Karpas-422 (cell line): ENCODE measurements at regions not wholly inside any gene's neighbourhood (a gene's known extent, or its start where the extent isn't known, plus 50 kb on each side); places are given as distances from the start of the nearest gene placed in this dataset.
A peak's percentile ranks its signal among the peaks of the same experiment; 100 is the strongest.
"Not testable (repeated sequence)": the region's sequence is repeated elsewhere in the genome, so short reads cannot be mapped to it uniquely, and the experiment has no call there.

Experiments used
- DNase-seq: peaks from one replicate; pipeline ENCODE4 v3.0.0-alpha.2; 2015
- H2AFZ ChIP-seq: fragments of 200-600 bp; sonication (generic); 2 replicates; pipeline ENCODE4 v1.6.1; 2014; ENCODE audit warnings: antibody characterized with exemption, low read length, mixed read lengths
- H3K27ac ChIP-seq: fragments of 200-600 bp; sonication (generic); 2 replicates; pipeline ENCODE4 v1.5.1; 2014; ENCODE audit warnings: mild to moderate bottlenecking, low read length, moderate library complexity
- H3K27me3 ChIP-seq: fragments of 200-600 bp; sonication (generic); 2 replicates; pipeline ENCODE4 v1.6.1; 2014; ENCODE audit warnings: low read length, mixed read lengths
- H3K36me3 ChIP-seq: fragments of 200-600 bp; sonication (generic); 2 replicates; pipeline ENCODE4 v1.6.1; 2014; ENCODE audit warnings: low read length, mixed read lengths; ENCODE audit not compliant: insufficient read depth
- H3K4me1 ChIP-seq: fragments of 200-600 bp; sonication (generic); 2 replicates; pipeline ENCODE4 v1.6.1; 2014; ENCODE audit warnings: mild to moderate bottlenecking, low read length, mixed read lengths
- H3K4me2 ChIP-seq: fragments of 200-600 bp; sonication (generic); 2 replicates; pipeline ENCODE4 v1.6.1; 2014; ENCODE audit warnings: low read length, low read depth, mild to moderate bottlenecking; ENCODE audit not compliant: poor library complexity, severe bottlenecking
- H3K4me3 ChIP-seq: fragments of 200-600 bp; sonication (generic); 2 replicates; pipeline ENCODE4 v1.5.1; 2014; ENCODE audit warnings: mild to moderate bottlenecking, antibody characterized with exemption, low read length, mixed read lengths
- H3K79me2 ChIP-seq: fragments of 200-600 bp; sonication (generic); 2 replicates; pipeline ENCODE4 v1.6.1; 2014; ENCODE audit warnings: mild to moderate bottlenecking, low read length, mixed read lengths
- H3K9ac ChIP-seq: fragments of 200-600 bp; sonication (generic); 2 replicates; pipeline ENCODE4 v1.6.0; 2014; ENCODE audit warnings: low read length
- H3K9me2 ChIP-seq: fragments of 200-600 bp; sonication (generic), shearing (Covaris generic); replicated peaks from 2 replicates; pipeline ENCODE4 v1.6.0; 2014; ENCODE audit warnings: mild to moderate bottlenecking, low read length, moderate library complexity; ENCODE audit not compliant: insufficient read depth
- H3K9me3 ChIP-seq: fragments of 300-700, 200-600 bp; sonication (generic); 2 replicates; pipeline ENCODE4 v1.6.1; 2014; ENCODE audit warnings: low read length, mixed read lengths
- H4K20me1 ChIP-seq: fragments of 200-600 bp; sonication (generic); 2 replicates; pipeline ENCODE4 v1.6.1; 2014; ENCODE audit warnings: mild to moderate bottlenecking, antibody characterized with exemption, low read length, low read depth; ENCODE audit not compliant: insufficient read depth

DNA sequence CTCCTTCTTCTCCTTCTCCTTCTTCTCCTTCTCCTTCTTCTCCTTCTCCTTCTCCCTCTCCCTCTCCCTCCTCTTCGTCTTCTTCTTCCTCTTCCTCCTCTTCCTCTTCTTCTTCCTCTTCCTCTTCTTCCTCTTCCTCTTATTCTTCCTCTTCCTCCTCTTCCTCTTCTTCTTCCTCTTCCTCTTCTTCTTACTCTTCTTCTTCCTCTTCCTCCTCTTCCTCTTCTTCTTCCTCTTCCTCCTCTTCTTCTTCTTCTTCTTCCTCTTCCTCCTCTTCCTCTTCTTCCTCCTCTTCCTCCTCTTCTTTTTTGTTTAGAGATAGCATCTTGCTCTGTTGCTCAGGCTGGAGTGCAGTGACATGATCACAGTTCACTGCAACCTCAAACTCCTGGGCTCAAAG, 97.7 kb upstream of the MPHOSPH6 start:
- H3K4me1 ChIP-seq, H3K27ac ChIP-seq, H3K4me3 ChIP-seq, H3K4me2 ChIP-seq, H3K27me3 ChIP-seq, H3K9me2 ChIP-seq, H2AFZ ChIP-seq, H4K20me1 ChIP-seq, H3K9me3 ChIP-seq, H3K9ac ChIP-seq, DNase-seq, H3K79me2 ChIP-seq, H3K36me3 ChIP-seq: not testable (repeated sequence)

DNA sequence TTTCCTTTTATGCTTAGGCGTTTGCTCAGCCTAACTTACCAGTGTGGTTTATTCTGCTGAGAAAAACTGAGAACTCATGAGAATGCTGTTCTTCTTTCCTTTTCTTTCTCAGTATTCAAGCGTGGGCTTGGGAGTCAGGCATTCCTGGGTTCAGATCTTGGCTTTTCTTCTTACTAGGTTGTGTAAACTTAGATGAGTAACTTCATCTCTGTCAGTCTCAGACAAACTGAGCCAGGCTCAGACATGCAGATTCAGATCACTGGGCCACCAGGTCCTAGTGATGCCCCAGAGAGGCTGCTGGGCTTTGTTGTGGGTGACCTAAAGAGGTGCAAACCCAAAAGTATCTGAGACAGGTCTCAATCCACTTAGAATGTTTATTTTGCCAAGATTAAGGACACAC, 95.8 kb upstream of the MPHOSPH6 start:
- Histone ChIP-seq H3K27me3 (no peaks in the 10 kb centered on the region), H3K4me2 (no peak overlapping the region), H3K79me2 (no peaks in the 10 kb centered on the region), H3K4me1 (no peaks in the 10 kb centered on the region), H3K9me2 (no peaks in the 10 kb centered on the region), H3K27ac (no peak overlapping the region), H3K9ac (no peak overlapping the region), H3K4me3 (no peak overlapping the region), H3K9me3 (no peaks in the 10 kb centered on the region), H4K20me1 (no peaks in the 10 kb centered on the region), H3K36me3 (no peaks in the 10 kb centered on the region), H2AFZ (no peak overlapping the region)
- no peak for DNase-seq

DNA sequence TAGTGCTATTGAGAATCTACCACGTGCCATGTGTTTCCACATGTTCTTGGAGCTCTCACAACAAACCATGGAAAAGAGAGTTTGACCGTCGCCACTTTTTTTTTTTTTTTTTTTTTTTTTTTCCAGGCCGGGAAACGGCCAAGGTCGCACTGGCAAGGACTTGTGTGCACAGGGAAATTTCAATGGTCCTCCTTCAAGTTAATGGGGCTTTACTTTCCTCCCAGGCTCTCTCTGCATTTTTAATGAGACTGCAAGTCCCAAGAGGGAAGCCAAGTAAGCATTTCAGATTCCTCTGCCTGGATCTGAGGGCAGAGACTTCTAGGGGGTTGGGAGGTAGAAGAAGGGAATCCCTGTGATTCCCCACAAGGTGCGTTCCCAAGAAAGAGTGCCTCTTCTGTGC, 94.7 kb upstream of the MPHOSPH6 start:
- Histone ChIP-seq H3K4me1 (no peaks in the 10 kb centered on the region), H3K9me3 (no peaks in the 10 kb centered on the region), H3K27ac (no peak overlapping the region), H2AFZ (no peak overlapping the region), H3K27me3 (no peaks in the 10 kb centered on the region), H4K20me1 (no peaks in the 10 kb centered on the region), H3K79me2 (no peaks in the 10 kb centered on the region), H3K4me3 (no peak overlapping the region), H3K36me3 (no peaks in the 10 kb centered on the region), H3K9ac (no peak overlapping the region), H3K9me2 (no peaks in the 10 kb centered on the region), H3K4me2 (no peak overlapping the region)
- DNase-seq: no peak

DNA sequence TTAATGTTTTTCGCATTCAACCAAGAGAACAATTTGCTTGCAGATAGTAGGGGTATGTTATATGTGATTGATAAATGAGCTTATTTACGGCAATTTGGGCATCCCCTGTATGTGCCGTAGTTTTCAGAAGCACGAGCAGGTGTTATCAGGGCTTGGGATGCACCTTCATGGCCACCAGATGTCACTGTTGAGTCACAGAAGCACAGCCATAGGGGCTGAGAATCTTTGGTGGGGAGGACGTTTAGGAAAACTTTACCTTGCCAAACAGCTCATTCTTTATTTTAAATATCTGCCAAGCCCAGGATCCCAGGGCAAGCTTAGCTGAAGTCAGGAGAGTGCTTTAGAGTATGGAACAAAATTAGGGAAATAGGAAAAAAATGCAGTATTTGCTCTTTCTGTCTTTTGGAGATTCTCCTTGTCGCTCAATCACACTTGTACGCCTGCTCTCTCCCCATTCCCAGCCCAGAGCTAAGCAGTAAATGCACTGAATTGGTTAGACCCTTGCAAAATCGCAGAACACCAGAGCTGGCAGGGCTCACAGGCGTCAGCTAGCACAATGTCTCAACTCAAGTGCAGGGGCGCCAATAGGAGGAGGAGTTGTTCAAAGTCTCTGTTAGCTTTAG, 93.6 kb upstream of the MPHOSPH6 start:
- H3K4me2 ChIP-seq: no peak overlapping the region
- no peaks in the 10 kb centered on the region for H3K9me3 ChIP-seq
- H3K9ac ChIP-seq: no peak overlapping the region
- no peaks in the 10 kb centered on the region for H3K36me3 ChIP-seq
- H3K4me3 ChIP-seq: no peak overlapping the region
- H3K79me2 ChIP-seq: no peaks in the 10 kb centered on the region
- H3K9me2 ChIP-seq: no peaks in the 10 kb centered on the region
- no peaks in the 10 kb centered on the region for H4K20me1 ChIP-seq
- peak; percentile 83 for DNase-seq
- no peaks in the 10 kb centered on the region for H3K27me3 ChIP-seq
- no peak overlapping the region for H2AFZ ChIP-seq
- no peak overlapping the region for H3K27ac ChIP-seq
- no peaks in the 10 kb centered on the region for H3K4me1 ChIP-seq

DNA sequence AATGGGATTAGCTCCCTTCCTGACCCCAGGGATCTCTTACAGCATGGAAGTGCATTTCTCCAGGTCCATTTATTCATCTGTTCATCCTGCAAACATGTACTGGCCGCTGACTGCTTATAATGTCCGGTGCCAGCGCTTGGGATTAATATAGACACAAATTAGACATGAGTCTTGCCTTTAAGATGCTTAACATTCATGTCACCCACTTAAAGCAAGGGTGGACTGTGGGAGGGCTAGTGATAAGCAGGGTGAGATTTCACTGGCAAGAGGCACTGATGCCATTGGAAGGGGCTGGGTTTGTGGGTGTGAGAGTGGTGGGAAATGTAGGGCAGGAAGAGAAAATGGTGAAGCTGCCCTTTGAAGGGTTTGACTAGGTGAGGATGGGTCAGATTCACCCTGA, 92.2 kb upstream of the MPHOSPH6 start:
- DNase-seq: no peak
- H3K27me3 ChIP-seq: no peaks in the 10 kb centered on the region
- no peaks in the 10 kb centered on the region for H3K9me3 ChIP-seq
- H3K36me3 ChIP-seq: no peaks in the 10 kb centered on the region
- H3K79me2 ChIP-seq: no peaks in the 10 kb centered on the region
- no peak overlapping the region for H3K27ac ChIP-seq
- H3K9me2 ChIP-seq: no peaks in the 10 kb centered on the region
- no peak overlapping the region for H3K4me3 ChIP-seq
- no peaks in the 10 kb centered on the region for H3K4me1 ChIP-seq
- no peaks in the 10 kb centered on the region for H4K20me1 ChIP-seq
- H2AFZ ChIP-seq: no peak overlapping the region
- H3K9ac ChIP-seq: no peak overlapping the region
- H3K4me2 ChIP-seq: no peak overlapping the region

DNA sequence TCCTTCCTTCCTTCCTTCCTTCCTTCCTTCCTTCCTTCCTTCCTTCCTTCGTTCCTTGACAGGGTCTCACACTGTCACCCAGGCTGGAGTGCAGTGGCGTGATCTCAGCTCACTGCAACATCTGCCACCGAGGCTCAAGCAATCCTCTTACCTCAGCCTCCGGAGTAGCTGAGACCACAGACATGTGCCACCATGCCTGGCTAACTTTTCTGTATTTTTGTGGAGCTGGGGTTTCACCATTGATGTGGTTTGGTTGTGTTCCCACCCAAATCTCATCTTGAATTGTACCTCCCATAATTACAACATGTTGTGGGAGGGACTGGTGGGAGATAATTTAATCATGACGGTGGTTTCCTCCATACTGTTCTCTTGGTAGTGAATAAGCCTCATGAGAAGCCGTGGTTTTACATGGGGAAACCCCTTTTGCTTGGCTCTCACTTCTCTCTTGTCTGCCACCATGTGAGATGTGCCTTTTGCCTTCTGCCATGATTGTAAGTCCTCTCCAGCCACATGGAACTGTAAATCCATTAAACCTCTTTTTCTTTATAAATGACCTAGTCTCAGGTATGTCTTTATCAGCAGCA, 90.3 kb upstream of the MPHOSPH6 start:
- Histone ChIP-seq H2AFZ (no peak overlapping the region), H3K9ac (no peak overlapping the region), H3K79me2 (no peaks in the 10 kb centered on the region), H3K27me3 (no peaks in the 10 kb centered on the region), H4K20me1 (no peaks in the 10 kb centered on the region), H3K4me2 (no peak overlapping the region), H3K36me3 (no peaks in the 10 kb centered on the region), H3K9me2 (no peaks in the 10 kb centered on the region), H3K4me3 (no peak overlapping the region), H3K4me1 (no peaks in the 10 kb centered on the region), H3K9me3 (no peaks in the 10 kb centered on the region), H3K27ac (no peak overlapping the region)
- no peak for DNase-seq

DNA sequence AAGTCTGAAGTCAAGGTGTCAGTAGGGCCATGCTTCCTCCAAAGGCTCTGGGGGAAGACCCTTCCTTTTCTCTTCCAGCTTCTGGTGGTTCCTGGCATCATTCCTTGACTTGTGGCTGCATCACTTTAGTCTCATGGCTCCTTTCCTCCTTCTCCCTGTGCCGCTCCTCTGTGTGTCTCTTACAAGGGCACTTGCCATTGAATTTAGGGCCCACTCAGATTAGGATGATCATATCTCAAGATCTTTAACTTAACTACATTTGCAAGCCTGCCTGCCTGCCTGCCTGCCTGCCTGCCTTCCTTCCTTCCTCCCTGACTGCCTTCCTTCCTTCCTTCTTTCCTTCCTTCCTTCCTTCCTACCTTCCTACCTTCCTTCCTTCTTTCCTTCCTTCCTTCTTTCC, 89.7 kb upstream of the MPHOSPH6 start:
- H3K4me1 ChIP-seq: no peaks in the 10 kb centered on the region
- H3K79me2 ChIP-seq: no peaks in the 10 kb centered on the region
- no peaks in the 10 kb centered on the region for H3K27me3 ChIP-seq
- no peak overlapping the region for H3K4me3 ChIP-seq
- no peaks in the 10 kb centered on the region for H3K9me2 ChIP-seq
- no peak overlapping the region for H3K27ac ChIP-seq
- H3K4me2 ChIP-seq: no peak overlapping the region
- no peaks in the 10 kb centered on the region for H4K20me1 ChIP-seq
- H2AFZ ChIP-seq: no peak overlapping the region
- H3K9me3 ChIP-seq: no peaks in the 10 kb centered on the region
- H3K9ac ChIP-seq: no peak overlapping the region
- no peaks in the 10 kb centered on the region for H3K36me3 ChIP-seq
- DNase-seq: no peak

DNA sequence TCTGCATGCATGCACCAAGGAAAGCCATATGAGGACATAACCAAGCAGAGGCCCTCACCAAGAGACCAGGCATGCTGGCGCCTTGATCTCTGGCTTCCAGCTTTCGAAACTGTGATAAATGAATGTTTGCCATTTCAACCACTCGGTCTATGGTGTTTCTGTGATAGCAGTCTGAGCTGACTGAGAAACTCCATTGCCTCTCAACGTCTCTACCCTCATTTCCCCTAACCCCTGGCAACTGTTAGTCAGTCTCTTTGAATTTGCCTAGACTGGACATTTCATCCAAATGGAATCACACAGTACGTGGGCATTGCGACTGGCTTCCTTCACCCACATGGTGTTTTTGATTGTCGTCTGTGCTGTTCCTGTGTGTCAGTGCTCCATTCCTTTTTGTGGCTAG, 88.0 kb upstream of the MPHOSPH6 start:
- Histone ChIP-seq H4K20me1 (no peaks in the 10 kb centered on the region), H3K36me3 (no peaks in the 10 kb centered on the region), H3K9me2 (no peaks in the 10 kb centered on the region), H3K27me3 (no peaks in the 10 kb centered on the region), H2AFZ (no peak overlapping the region), H3K27ac (no peak overlapping the region), H3K9me3 (no peaks in the 10 kb centered on the region), H3K4me2 (no peak overlapping the region), H3K4me3 (no peak overlapping the region), H3K4me1 (no peaks in the 10 kb centered on the region), H3K9ac (no peak overlapping the region), H3K79me2 (no peaks in the 10 kb centered on the region)
- DNase-seq: no peak
